Thymus (tissue), 11 donors: ENCODE measurements at regions not wholly inside any gene's neighbourhood (a gene's known extent, or its start where the extent isn't known, plus 50 kb on each side); places are given as distances from the start of the nearest gene placed in this dataset.
"Not testable (repeated sequence)": the region's sequence is repeated elsewhere in the genome, so short reads cannot be mapped to it uniquely, and the experiment has no call there.

ENCODE experiments used
- DNase-seq, 9 donors: peaks; one replicate each; pipeline ENCODE4 v3.0.0-alpha.2; 2013; ENCODE audit warnings: low spot score in 9 of 9, low read depth in 6 of 9, missing footprints in 1 of 9
- H3K27ac ChIP-seq, 2 donors: one replicate each; pipeline ENCODE4 v1.5.1; 2013; ENCODE audit warnings: control low read depth in 1 of 2, low read depth in 1 of 2, low read length in 1 of 2, mild to moderate bottlenecking in 1 of 2, moderate library complexity in 1 of 2
- H3K27me3 ChIP-seq, 2 donors: one replicate each; pipeline ENCODE4 v1.5.1; 2013; ENCODE audit warnings: low read length in 1 of 2; ENCODE audit not compliant: control insufficient read depth in 2 of 2, insufficient read depth in 1 of 2
- H3K36me3 ChIP-seq, 2 donors: one replicate each; pipeline ENCODE4 v1.5.1; 2013; ENCODE audit warnings: low read length in 1 of 2, mild to moderate bottlenecking in 1 of 2, moderate library complexity in 1 of 2; ENCODE audit not compliant: control insufficient read depth in 2 of 2, insufficient read depth in 2 of 2
- H3K4me1 ChIP-seq, 2 donors: one replicate each; pipeline ENCODE4 v1.5.1; 2013; ENCODE audit warnings: low read length in 2 of 2; ENCODE audit not compliant: control insufficient read depth in 2 of 2, insufficient read depth in 2 of 2
- H3K4me3 ChIP-seq, 2 donors: one replicate each; pipeline ENCODE4 v1.5.1; 2013; ENCODE audit warnings: low read length in 2 of 2, control low read depth in 1 of 2, mild to moderate bottlenecking in 1 of 2
- H3K9me3 ChIP-seq, 2 donors: one replicate each; pipeline ENCODE4 v1.5.1; 2013; ENCODE audit warnings: low read length in 1 of 2, mild to moderate bottlenecking in 1 of 2; ENCODE audit not compliant: control insufficient read depth in 2 of 2, insufficient read depth in 1 of 2
- WGBS: extraction: QIAGEN DNeasy Blood & Tissue Kit; methylation state at CpG from one replicate; pipeline ENCODE4 v1.1.7; 2013; 5-methylcytosine and 5-hydroxymethylcytosine counted together
- donor health status: healthy.

DNA sequence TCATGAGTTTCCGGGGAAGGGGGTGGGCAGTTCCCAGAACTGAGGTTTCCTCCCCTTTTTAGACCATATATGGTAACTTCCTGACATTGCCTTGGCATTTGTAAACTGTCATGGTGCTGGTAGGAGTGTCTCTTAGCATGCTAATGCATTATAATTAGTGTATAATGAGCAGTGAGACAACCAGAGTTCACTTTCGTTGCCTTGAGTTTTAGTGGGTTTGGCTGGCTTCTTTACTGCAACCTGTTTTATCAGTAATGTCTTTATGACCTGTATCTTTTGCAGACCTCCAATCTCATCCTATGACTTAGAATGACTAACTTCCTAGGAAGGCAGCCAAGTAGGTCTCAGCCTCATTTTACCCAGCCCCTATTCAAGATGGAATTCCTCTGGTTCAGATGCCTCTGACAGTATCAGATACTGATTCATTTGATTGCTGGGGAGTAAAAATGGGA is 447.3 kb downstream of the XIRP2 start:
- H3K27me3 ChIP-seq, result no peaks in the 10 kb centered on the region
- 95% methylated on average over 2 of the region's 2 CpGs for WGBS
- DNase-seq, result no peak
- H3K4me1 ChIP-seq, result no peaks in the 10 kb centered on the region
- H3K36me3 ChIP-seq, result no peaks in the 10 kb centered on the region
- H3K27ac ChIP-seq, result no peak overlapping the region
- no peak overlapping the region for H3K4me3 ChIP-seq
- H3K9me3 ChIP-seq, result no peaks in the 10 kb centered on the region

DNA sequence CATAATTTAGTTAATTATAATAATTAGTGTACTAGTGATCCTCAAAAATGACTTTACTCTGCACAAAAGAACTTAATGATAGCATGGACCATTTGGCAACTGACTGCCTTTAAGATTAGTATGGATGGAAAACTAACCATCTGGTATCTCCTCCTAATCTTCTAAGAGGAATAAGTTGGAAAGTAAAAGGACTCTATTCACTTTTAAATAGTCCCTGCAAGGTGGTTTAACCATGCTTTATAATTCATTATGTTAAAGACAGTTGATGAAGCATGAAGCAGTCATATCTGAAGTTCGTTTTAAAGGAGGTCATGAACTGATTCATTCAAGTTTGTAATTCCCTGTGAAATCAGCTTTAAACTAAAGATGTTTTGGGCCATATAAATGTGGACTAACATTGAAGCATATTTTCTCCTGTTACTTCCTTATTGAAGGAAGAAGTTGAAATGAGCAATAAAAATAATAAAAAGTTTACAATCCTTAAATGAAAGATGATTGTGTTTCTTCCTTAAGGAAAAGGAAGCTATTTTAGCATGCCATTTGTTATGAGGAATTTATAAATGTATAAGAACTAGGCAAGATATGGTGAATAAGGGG is 446.0 kb downstream of the XIRP2 start:
- H3K4me3 ChIP-seq, result no peak overlapping the region
- no peaks in the 10 kb centered on the region for H3K9me3 ChIP-seq
- DNase-seq, result no peak
- H3K4me1 ChIP-seq, result no peaks in the 10 kb centered on the region
- WGBS, result 82% methylated on average over 1 of the region's 1 CpG
- H3K36me3 ChIP-seq, result no peaks in the 10 kb centered on the region
- H3K27me3 ChIP-seq, result no peaks in the 10 kb centered on the region
- no peak overlapping the region for H3K27ac ChIP-seq

DNA sequence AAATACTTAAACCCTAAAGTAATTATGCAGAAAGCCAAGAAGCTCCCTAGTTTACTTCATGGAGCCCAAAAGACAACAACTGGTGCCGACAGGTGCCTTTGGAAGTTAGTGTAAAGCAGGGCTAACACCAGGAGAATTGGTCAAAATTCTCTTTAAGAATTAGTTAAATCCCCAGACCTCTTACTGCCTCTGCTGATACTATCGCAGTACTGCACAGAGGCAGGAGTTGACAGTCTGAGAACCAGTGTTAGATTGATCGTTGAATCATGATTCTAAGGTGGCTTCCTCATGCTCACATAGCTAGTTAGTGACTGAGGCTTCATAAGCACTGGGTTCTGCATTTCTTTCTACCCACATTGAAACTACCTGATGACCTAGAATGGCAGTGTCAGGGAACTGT is 445.0 kb downstream of the XIRP2 start:
- no peaks in the 10 kb centered on the region for H3K36me3 ChIP-seq
- H3K9me3 ChIP-seq, result no peaks in the 10 kb centered on the region
- no peaks in the 10 kb centered on the region for H3K4me1 ChIP-seq
- no peaks in the 10 kb centered on the region for H3K27me3 ChIP-seq
- WGBS, result 92% methylated on average over 3 of the region's 3 CpGs
- no peak overlapping the region for H3K27ac ChIP-seq
- H3K4me3 ChIP-seq, result no peak overlapping the region
- DNase-seq, result no peak

GRCh38 chr2:167332358-167332757 is 444.1 kb downstream of the XIRP2 start:
- Histone ChIP-seq H3K27ac (no peak overlapping the region), H3K4me1 (no peaks in the 10 kb centered on the region), H3K27me3 (no peaks in the 10 kb centered on the region), H3K36me3 (no peaks in the 10 kb centered on the region), H3K4me3 (no peak overlapping the region), H3K9me3 (no peaks in the 10 kb centered on the region)
- WGBS, result 97% methylated on average over 2 of the region's 2 CpGs
- DNase-seq, result no peak

DNA sequence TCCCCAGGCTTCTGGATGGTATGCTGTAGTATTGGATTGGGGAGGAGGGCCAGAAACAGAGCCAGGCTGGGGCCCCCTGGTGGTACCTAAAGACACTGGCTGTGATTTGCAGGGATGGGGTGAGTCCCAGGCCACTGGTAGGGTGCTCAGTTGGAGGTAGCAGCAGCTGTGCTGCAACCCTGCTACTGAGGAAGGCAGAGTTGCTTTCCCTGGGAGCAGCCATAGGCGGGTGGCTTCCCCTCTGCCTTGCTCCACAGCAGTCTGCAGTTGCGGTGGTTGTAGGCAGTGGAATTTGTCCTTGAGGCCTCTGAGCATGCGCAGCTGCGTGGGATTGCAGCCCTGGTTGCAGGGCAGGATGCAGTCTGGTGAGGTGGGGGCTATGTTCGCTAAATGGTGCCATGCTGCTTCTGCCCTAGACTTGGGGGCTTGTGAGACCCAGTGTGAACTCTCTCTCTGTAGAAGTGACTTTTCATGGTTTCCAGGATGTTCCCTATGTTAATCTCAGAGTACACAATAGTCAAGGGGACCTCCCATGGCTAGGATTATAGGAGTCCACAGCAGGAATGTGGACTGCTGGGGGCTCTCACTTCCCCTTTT is 443.5 kb downstream of the XIRP2 start:
- no peaks in the 10 kb centered on the region for H3K9me3 ChIP-seq
- 97% methylated on average over 5 of the region's 5 CpGs for WGBS
- no peaks in the 10 kb centered on the region for H3K36me3 ChIP-seq
- no peaks in the 10 kb centered on the region for H3K27me3 ChIP-seq
- H3K27ac ChIP-seq, result no peak overlapping the region
- no peaks in the 10 kb centered on the region for H3K4me1 ChIP-seq
- H3K4me3 ChIP-seq, result no peak overlapping the region
- DNase-seq, result peak in 1 of 9 donors; percentile 4

DNA sequence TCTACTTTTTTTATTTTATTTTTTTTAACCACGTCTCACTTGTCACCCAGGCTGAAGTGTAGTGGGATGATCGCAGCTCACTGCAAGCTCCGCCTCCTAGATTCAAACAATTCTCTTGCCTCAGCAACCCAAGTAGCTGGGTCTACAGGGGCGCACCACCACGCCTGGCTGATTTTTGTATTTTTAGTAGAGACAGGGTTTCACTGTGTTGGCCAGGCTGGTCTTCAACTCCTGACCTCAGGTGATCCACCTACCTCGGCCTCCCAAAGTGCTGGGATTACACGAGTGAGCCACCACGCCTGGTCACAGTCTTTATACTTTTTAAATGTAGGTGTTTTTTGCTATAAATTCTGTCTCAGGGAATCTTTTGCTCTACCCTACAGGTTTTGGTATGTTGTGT is 440.5 kb downstream of the XIRP2 start:
- not testable (repeated sequence) for H3K4me3 ChIP-seq, H3K27ac ChIP-seq, DNase-seq, H3K4me1 ChIP-seq, H3K27me3 ChIP-seq, H3K9me3 ChIP-seq, H3K36me3 ChIP-seq
- 98% methylated on average over 8 of the region's 8 CpGs for WGBS

GRCh38 chr2:167322795-167323194 is 434.5 kb downstream of the XIRP2 start:
- 91% methylated on average over 2 of the region's 2 CpGs for WGBS

DNA sequence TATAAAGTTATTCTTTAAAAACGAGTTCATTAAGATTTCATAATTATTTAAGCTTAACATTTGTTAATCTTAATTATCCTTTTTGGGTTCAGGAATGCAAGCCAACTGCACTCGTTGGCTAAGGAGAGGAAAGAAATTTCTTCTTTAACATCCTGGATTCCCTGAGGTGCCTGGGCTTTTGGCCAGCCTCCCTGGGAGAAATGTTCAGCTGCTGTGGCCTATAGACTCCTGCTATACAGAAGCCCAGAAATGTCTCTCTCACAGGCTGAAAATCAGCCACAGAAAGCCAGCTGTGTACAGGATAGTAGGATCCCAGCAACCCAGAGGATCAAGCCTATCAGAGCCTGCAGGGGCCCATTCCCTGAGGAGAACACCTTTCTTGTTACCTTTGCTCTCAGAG is 430.3 kb downstream of the XIRP2 start:
- no peak overlapping the region for H3K4me3 ChIP-seq
- DNase-seq, result no peak

More at GRCh38 chr2:167322795-167323194, 434.5 kb downstream of the XIRP2 start:
- Histone ChIP-seq H3K4me1 (no peaks in the 10 kb centered on the region), H3K27me3 (no peaks in the 10 kb centered on the region), H3K27ac (no peak overlapping the region), H3K9me3 (no peaks in the 10 kb centered on the region), H3K4me3 (no peak overlapping the region), H3K36me3 (no peaks in the 10 kb centered on the region)
- no peak for DNase-seq

DNA sequence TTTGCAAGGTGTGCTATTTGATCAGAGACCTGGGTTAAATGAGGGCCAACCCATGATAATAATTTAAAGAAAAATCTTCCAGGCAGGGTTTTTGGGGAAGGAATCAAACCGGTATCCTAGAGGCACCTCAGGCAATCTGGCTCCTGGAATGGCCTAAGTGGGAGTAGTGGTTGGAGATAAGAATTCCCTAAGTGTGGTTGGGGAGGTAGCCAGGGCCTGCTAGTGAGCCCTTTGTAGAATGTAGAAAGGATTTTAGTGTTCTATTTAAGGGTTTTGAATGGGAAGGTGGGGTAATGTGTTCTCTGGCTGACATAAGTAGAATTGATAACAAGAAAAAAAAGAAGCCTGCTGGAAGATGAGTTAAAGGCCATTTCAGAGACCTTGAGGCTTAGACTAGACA is 422.2 kb downstream of the XIRP2 start:
- H3K27ac ChIP-seq, result no peak overlapping the region
- no peaks in the 10 kb centered on the region for H3K9me3 ChIP-seq
- WGBS, result 95% methylated on average over 1 of the region's 1 CpG

More for the DNA sequence above, 430.3 kb downstream of the XIRP2 start:
- Histone ChIP-seq H3K27ac (no peak overlapping the region), H3K27me3 (no peaks in the 10 kb centered on the region), H3K36me3 (no peaks in the 10 kb centered on the region), H3K9me3 (no peaks in the 10 kb centered on the region), H3K4me1 (no peaks in the 10 kb centered on the region)
- 89% methylated on average over 2 of the region's 2 CpGs for WGBS

More for the DNA sequence above, 422.2 kb downstream of the XIRP2 start:
- Histone ChIP-seq H3K4me1 (no peaks in the 10 kb centered on the region), H3K36me3 (no peaks in the 10 kb centered on the region), H3K27me3 (no peaks in the 10 kb centered on the region), H3K4me3 (no peak overlapping the region)
- no peak for DNase-seq
